GM18907 (cell line): ENCODE measurements at regions not wholly inside any gene's neighbourhood (a gene's known extent, or its start where the extent isn't known, plus 50 kb on each side); places are given as distances from the start of the nearest gene placed in this dataset.

Experiments used
- ATAC-seq: cut with Tn5 transposase; IDR thresholded peaks from one replicate; pipeline ENCODE4 v1.9.1; 2021; ENCODE audit warnings: mild to moderate bottlenecking, moderate library complexity; ENCODE audit not compliant: unreplicated experiment

- ATAC-seq: no peak
Observed at GRCh38 chr5:8314965-8315364, 446.0 kb downstream of the MTRR start.

GRCh38 chr5:8316608-8317280 lies 447.8 kb downstream of the MTRR start:
- ATAC-seq: no peak

- no peak for ATAC-seq
Observed at GRCh38 chr5:8317335-8317734, 448.4 kb downstream of the MTRR start.

DNA sequence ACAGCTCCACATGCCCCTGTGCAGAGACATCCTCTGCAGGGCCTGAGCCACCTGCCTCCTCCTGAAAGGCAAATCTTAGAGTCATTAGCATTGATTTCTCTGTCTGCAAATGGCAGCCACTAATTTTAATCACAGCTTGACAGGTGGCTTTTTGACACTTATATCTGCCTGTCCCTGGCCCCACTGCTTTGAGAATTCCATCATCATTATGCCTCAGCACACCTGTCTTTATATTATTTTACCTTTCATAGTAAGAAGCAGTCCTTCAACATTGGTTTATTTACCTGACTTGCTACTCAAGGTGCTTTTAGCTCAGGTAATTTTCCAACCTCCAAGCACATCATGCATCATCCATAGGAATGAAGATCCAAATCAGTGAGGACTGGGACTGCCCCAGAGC lies 451.3 kb downstream of the MTRR start:
- ATAC-seq: no peak

DNA sequence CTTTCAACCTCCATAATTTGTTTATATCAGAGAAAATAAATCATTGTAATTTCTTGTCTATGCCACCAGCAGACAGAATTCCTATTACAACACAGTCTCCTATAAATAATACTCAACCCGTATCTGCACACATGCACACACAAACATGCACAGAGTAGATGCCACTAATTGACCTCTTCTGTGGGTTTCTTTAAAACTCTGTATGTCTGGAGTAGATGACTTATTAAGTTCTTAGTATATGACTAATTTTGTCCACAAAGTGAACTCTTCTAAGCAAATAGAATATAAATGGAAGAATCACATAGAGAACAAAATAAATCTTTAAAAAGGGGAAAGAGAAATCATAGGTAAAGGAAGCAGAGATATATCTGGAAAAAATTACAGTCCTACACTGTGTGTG lies 452.3 kb downstream of the MTRR start:
- ATAC-seq: no peak

DNA sequence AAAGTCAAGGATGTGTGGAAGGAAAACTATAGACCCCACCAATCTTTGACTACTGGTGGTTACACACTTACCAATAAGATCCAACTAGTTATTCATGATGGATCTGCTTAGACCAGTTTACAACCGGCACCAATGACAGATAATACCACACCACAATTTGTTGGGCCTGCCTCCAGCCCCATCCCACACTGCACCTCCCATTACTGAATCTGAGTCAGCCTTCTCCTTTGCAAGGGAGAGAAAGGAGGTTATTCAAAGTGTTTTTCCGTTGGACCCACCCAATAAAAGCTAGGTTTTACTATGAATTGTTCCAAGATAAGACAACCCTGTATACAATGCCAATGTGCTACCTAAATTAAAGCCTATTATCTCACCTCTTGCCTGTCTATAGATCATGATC lies 453.5 kb downstream of the MTRR start:
- ATAC-seq: no peak

- no peak for ATAC-seq
Observed at GRCh38 chr5:8327016-8327415, 458.1 kb downstream of the MTRR start.

DNA sequence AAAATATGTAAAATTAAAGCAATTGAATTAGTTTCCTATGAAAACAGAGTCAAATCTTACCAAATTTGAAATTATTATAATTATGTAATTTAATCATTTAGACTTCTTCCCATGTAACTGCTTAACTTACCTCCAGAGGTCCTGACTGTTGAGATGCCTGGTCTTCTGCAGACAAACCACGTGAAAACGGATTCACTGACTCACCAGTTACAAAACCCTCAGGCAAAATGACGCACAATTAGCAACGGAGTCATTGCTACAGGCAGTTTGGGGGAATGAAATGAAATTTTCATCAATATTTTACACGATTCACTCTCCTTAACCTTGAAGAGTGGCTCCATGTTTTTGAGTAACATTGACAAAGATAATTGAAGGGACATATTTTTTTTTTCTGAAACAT lies 460.8 kb downstream of the MTRR start:
- ATAC-seq: no peak

GRCh38 chr5:8332666-8333445 lies 463.9 kb downstream of the MTRR start:
- no peak for ATAC-seq

GRCh38 chr5:8333485-8333884 lies 464.5 kb downstream of the MTRR start:
- no peak for ATAC-seq

DNA sequence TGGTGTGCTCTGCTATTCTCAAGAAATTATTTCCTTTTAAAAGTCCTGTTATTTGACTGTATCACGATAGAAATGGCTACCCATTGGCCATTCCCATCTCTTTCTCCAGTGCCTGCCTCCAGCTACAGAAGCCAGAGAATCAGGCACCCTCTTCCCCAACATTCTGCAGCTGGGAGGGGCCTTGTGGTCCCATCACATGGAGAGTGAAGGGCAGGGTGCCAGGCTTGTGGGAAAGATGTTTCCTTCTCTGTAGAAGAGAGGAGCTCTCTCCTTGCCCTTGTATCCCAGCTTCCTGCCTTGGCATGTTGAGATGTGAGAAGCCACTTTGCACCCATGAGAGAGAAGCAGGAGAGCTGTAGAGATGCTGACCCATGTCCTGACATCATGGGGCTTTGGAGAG lies 465.0 kb downstream of the MTRR start:
- ATAC-seq: no peak

GRCh38 chr5:8340261-8340660 lies 471.3 kb downstream of the MTRR start:
- no peak for ATAC-seq

DNA sequence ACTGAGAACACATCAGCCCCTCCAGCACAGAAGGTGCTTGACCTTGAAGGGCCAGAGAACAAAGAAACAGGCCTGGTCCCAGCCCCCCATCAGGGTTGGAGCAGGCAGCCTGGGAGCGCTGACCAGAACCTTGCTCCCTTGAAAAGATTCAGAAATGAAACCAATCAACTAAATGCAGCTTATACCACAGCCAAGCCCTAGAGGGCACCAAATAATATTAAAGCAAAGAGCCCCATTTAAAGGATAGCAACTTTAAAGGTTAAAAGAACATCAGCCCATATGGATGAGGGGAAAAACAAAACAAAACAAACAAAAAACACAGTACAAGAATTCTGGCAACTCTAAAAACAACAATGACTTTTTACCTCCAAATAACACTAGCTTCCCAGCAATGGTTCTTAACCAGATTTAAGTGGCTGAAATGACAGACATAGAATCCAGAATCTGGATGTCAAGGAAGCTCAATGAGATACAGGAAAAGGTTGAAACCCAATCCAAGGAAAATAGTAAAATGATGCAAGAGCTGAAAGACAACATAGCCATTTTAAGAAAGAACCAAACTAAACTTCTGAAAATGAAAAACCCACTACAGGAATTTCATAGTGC lies 471.9 kb downstream of the MTRR start:
- no peak for ATAC-seq

DNA sequence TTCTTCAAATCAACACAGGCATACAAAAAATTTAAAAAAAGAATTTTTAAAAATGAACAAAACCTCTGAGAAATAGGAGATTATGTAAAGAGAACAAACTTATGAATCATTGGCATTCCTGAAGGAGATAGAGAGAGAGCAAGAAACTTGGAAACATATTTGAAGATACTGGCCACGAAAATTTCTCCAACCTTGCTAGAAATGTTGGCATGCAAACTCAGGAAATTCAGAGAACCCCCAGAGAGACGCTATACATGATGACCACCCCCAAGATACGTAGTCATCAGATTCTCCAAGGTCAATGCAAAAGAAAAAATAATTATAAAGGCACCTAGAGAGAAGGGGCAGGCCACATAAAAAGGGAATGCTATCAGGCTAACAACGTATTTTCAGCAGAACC lies 472.5 kb downstream of the MTRR start:
- ATAC-seq: no peak

DNA sequence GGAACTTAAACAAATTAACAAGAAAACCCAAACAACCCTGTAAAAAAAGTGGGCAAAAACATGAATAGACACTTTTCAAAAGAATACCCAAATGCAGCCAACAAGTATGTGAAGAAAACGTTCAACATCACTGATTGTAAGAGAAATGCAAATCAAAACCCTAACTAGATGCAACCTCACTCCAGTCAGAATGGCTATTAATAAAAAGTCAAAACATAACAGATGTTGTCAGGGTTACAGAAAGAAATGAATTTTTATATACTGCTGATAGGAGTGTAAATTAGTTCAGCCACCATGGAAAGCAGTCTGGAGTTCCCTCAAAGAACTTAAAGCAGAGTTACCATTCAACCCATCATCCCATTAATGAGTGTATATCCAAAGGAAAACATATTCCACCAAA lies 479.0 kb downstream of the MTRR start:
- ATAC-seq: no peak

DNA sequence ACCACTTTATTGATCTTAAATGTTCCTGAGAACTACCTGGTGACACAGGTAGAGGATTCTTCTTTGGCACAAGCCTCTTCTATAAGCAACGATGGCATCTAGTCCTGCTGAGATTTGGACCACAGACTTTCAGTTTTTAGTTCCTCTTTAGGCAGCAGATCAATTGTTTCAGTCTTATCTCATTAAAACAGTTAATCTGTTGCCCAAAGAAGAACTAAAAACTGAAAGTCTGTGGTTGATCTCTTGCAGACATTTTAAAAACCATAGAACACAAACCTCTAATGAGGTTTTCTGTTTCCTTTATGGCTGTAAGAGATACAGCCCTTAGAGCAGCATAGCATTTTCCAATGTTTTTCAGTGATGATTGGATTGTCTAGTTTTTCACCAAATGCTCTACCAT lies 480.9 kb downstream of the MTRR start:
- ATAC-seq: peak; percentile 100

DNA sequence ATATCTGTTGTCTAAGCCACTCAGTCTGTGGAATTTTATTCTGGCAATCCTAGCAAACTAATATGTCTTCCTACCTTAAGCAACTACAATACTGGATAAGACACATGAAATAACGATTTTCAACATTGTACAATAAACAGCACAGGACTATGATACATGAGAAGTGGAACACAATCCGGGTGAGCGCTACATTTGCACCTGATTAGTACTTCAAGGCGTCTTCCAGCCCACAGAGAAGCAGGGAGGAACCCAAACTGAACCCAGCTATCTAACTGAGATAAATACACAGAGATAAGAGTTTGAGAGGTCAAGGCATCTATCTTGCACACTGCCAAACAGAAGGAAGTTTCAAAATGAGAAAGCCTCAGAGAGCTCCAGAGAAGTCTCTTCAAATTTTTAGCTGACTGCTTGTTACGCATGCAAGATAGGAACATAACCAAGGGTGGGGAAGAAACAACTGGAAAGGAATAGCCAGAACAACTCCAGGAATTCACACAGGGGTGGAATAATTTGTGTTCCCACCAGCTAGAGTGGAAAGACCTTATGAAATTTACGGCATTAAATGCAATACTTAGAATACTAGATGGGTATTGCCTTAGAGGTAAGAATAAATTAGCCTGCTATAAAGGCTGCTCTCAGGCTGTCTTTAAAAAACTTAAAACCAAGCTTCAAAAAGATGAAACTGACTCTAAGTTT lies 481.8 kb downstream of the MTRR start:
- no peak for ATAC-seq

DNA sequence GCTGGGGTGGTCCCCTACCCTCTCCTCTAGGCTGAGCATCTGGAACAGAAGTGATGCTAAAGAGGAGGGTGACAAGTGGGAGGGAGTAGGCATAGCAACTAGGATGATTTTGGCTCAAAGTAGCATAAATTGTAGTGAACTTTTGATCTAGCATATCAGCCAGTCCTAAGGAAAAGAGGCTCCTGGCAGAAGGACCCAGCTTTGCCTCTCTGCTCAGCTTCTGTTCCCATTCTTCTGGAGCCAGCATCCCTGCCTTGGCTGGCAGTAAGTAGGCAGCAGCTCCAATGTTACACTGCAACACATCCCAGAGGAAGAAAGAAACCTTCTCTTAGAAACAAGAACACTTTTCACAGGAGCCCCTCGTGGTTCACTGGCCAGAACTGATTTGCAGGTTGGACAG lies 487.0 kb downstream of the MTRR start:
- no peak for ATAC-seq

GRCh38 chr5:8360012-8360411 lies 491.1 kb downstream of the MTRR start:
- no peak for ATAC-seq

- ATAC-seq: no peak
Observed at GRCh38 chr5:8362495-8362894, 493.5 kb downstream of the MTRR start.

DNA sequence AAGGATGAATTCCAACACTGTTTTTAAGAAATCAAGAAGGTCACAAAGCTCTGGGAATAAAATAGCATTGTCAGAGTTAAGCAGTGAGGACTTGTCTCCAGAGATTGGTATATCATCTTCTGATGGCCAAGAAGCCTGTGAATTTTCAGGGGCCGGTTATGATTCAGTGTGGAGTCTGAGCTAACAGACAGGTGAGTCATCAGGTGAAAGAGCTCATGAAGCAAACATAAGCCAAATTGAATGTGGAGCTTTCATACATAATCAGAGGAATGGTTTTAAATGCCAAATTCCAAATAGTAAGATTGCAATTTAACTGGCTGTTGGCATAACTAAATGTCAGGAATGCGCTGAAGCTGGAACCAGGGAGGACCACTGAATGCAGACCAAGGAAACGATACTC lies 494.2 kb downstream of the MTRR start:
- no peak for ATAC-seq

- no peak for ATAC-seq
Observed at GRCh38 chr5:8366266-8366665, 497.3 kb downstream of the MTRR start.
